Activated CD4-positive, alpha-beta T cell treated with anti-CD3 and anti-CD28 coated beads for 24 hours (primary cell): ENCODE measurements at regions not wholly inside any gene's neighbourhood (a gene's known extent, or its start where the extent isn't known, plus 50 kb on each side); places are given as distances from the start of the nearest gene placed in this dataset.

Source experiments
- DNase-seq, 2 donors: peaks; one replicate each; pipeline ENCODE4 v3.0.0-alpha.2; 2020; ENCODE audit warnings: low read depth in 2 of 2

DNA sequence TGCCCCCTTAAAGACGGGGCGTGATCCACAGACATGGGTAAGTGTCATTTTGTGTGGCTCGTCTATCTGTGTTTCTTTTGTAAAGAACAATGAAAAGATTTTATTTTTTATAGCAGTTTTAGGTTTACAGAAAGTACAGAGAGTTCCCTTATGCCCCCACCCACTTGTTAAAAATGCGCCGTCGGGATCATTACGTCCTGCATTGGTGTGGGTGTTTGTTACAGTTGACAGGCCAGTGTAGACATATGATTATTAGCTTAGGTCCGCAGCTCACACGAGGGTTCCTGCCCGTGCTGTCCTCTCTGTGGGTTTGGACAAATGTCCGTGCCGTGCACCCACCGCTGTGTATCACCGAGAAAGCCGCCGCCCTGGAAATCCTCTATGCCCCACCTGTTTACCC lies 50.5 kb downstream of the RGS12 start:
- no peak for DNase-seq

DNA sequence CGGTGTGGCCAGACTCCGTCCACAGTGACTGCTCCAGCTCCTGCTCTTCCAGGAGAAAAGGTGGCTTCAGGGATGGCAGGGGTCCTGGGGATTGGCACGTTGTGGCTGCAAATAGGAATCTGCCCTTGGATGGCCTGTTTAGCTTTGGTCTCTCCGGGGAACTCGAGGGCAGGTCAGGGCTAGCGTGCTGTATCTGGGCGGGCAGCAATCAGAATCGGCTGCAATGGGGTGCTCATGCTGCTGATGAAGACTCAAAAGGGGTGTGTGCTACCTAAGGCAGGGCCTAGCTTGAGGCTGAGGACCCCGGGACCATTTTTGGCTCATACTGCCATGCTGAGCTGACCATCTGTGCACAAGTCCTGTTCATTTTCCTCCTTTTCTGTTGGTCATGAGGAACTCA lies 51.3 kb downstream of the RGS12 start:
- no peak for DNase-seq

DNA sequence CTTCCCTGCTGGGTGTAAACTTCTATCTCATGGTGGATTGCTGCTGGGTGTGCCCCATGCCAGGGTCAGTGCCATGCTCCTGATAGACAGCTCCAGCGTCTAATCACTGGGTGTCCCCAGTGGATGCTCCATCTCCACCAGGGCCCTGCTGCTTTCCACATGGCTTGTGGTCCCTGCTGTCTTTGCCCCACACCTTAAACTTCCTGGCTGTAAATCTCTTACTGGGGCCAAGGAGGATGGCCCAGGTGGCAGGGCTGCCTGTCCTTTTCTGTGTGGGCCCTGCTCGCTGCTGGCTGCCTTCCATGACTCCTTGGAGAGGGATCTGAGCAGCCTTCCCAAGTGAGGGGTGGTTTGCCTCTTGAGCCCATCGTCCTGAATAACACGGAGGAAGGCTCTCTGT lies 51.8 kb downstream of the RGS12 start:
- no peak for DNase-seq

DNA sequence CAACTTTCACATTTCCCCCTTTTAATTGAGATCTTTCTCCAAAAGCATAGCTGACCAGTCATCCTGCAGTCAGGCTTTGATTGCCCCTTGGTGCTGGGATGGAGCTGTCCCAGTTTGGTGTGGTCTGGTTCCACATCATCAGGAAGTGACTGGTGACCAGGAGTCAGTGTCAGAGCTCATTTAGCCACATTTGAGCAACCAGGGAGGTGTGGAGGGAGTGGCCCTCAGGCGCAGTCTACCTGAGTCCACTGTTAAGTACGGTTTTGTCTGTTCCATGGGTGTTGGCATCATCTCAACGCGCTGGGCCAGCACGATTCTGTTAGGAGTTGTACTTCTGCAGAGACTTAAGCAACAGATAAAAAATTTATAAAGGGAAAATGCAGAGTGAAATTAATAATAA lies 52.6 kb downstream of the RGS12 start:
- DNase-seq = no peak

DNA sequence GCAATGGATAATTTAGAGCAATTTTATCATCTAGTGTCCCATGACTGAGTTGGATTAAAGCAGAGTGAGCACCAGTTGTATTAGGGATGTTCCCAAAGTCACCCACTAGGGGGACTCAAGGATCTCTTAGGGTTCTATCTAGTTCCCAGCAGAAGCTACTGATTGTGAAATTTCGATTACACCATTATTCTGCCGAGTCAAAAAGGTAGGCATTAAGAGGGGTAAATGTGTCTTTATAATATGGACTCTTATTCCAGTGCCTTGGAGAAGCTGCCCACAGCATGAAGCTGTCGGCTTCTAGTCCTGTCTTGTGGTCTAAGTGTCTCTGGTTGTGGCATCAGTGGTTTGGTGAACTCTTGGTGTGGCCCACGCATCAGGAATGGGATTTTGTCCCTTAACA lies 53.3 kb downstream of the RGS12 start:
- peak in 1 of 2 donors; percentile 31 for DNase-seq

DNA sequence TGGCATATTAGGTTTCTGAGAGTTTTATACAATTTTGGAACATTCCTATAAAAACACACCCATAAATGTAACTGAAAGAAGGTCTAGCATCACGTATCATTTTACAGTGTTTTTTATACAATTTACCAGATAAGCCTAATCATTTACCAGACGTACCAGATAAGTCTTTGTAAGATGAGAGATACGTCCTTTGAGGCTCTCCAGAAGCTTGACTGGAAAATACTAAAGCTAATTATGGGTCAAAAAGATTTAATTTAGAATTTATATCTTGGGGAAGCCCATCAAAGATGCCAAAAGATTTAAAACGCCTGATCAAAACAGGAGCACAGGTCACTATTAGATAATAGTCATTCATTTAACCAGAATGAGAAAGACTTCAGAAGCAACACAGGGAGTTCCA lies 55.0 kb downstream of the RGS12 start:
- DNase-seq = no peak

DNA sequence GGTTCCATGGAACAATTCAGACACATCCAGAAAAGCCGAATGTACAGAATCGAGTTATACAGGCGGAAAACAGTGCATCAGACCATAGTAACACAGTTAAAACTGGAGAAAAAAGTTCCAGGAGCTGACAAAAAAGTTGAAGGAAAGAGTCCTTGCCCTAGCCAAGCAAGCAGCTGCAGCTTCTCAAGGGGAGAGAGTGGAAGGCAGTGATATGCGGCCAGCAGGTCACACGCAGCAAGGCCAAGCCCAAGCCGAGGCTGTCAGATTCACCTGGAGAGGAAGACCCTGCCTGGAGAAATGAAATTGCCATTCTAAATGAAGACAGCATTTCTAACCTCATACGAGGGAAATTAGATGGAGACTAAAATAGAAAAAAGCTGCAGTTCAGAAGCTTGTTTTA lies 55.8 kb downstream of the RGS12 start:
- DNase-seq = no peak

DNA sequence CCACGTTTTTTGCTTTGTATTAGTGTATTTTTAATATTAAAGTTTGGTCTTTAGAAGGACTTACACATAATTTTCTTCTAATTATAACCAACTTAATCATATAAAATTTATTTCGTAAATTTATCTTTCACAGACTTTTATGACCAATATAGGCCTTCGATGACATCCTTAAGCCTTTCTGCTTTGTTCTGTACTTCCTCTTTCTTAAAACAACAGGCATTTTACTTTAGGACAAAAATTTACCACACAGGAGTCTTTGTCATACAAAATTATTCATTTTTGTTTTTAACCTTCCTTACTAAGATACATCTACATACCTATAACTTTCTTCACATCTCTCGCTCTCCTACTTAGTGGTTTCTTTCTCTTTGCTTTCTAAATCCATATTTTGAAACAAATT lies 56.3 kb downstream of the RGS12 start:
- DNase-seq = no peak

DNA sequence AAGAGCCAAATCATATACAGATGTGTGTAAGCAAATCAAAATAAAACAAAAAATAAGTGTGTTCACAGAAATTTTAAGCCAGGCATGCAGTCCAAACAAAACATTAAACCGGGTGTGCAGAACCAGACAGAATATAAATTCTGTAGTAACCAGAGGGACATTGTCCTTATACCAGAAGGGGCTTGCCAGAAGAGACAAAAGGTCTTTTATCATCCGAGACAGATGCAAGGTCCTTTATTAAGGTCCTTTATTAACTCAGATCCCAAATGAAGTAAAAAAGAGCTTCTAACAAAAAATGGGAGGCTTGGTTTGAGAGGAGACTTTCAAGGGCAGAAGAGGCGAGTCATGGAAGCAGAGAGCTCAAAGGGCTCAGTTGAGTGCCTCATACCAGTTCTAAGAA lies 59.2 kb downstream of the RGS12 start:
- no peak for DNase-seq

DNA sequence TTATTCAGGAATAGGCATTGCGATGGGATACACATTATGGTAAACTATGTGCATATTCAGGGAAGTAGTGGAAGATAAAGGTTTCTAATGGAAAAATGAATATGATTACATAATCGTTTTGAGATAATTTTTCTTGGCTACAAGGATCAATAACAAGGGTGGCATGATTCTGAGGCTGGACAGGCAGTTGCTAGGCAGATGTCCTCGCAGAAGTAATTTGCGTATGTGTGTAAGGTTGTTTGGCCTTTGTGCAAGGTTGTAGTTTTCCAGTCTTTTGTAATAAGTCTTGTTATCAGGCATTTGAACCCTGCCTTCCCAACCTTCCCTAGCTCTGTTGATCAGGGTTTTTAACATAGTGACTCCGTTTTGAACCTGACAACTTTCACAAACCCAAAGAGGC lies 59.7 kb downstream of the RGS12 start:
- DNase-seq = no peak

DNA sequence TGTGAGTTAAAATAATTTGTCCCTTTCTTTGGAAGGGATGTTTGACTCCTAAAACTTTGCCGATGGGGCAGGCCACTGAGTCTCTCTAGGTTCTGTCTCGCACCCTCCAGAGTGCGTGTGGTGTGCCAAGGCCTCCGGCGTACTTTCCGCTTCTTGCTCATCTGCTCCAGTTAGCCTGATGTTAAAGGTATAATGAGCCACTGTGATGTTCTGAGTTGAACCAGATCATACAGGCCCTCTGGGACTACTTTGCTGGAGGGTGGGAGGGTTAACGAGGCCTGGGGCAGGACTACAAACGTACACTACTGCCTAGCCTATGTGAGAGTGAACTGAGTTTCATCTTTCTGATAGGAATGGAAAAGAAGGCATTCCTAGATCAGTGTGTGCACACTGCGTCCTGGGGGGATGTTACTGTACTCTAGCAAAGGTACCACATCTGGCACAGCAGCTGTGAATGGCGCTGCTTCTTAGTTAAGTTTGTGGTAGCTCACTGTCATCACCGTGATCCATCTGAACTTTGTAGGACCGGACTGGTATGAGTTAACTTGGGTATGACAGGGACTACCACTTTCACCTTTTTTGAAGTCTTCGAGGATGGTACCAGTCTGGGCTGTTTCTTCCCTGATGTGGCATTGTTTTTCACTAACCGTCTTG lies 60.2 kb downstream of the RGS12 start:
- no peak for DNase-seq

DNA sequence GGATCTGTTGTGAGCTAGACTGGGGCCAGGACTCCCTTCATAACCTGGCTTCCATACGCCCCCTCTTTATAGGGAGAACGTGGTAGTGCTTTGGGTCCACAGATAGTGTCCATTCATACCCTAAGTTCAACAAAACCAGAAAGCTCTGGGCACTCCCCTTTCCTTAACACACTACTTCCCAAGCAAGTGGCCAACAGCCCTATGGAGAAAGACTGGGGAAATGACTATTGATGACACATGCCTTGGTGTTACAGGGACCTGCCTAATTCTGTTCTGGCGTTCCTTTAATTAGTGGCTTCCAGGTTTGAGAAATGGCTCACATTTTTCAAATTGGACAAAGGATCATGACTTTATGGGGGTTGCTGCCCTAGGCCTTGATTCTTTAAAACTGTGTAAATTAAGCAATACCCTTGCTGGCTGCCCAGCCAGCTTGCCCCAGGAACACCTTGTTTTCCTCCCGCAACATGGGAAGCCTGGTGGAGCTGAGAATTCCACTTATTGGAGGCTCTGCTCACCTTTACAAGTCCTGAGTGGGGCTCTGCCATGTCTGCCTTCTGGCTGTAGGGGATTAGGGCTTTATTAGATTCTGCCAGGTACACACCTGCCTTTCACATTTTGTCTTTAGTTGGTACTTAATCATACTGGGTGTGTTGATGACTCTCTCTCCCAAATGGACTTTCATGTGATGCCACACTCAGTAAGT lies 61.1 kb downstream of the RGS12 start:
- DNase-seq = no peak

DNA sequence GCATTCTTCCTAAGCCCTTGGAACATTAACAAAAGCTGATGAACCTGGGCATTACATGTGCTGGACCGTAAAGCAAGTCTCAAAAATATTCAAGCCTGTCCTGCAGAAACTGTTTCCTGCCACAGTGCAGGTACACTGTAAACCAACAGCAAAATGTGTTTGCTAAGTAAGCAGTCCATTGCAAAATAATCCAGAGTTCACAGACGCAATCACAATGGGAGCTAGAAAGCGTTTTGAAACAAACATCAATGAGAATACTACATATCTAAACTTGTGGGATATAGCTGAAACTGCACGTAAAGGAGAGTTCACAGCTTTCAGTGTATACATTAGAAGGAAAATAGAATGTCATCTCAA lies 61.6 kb downstream of the RGS12 start:
- no peak for DNase-seq

DNA sequence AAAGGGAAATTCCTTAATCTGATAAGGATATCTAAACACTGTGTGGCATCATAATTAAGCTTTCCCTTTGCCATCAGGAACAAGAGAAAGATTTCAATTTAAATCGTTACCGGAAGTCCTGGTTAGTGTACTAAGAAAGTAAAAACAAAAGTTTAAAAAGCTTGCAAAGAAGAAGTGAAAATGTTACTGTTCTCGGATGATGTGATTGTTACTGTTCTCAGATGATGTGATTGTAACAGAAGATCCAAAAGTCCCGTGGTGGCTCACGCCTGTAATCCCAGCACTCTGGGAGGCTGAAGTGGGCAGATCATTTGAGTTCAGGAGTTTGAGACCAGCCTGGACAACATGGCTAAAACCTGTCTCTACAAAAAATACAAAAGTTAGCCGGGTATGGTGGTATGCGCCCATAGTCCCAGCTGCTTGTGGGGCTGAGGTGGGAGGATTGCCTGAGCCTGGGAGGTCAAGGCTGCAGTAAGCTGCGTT lies 62.5 kb downstream of the RGS12 start:
- no peak for DNase-seq

DNA sequence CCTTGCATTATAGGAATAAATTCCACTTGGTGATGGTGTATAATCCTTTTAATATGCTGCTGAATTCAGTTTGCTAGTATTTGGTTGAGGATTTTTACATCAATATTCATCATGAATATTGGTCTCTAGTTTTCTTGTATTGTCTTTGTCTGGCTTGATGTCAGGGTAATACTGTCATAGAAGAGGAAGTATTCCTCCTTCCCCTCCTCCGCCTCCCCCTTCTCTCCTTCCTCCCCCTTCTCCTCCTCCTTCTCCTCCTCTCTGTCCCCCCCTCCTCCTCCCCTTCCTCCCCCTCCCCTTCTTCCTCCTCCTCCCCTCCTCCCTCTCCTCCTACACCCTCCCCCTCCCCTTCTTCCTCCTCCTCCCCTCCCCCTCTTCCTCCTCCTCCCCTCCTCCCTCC lies 65.8 kb downstream of the RGS12 start:
- no peak for DNase-seq

DNA sequence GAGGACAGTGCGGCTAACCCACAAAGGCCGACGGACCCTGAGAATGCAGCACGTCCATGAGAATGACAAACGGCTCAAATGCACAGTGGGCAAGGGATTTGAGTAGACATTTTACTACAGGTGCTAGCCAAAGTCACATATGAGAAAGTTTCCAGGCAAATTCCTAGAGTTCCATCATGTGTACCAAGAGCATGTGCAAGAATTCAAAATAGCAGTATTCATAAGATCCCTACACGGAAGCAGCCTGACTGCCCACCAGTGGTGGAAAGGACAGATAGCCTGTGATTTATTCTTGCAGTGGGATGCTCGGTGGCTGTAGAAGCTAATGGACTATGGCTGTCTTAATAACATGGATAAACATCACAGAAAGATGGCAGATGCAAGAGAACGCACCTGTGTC lies 68.0 kb downstream of the RGS12 start:
- no peak for DNase-seq

DNA sequence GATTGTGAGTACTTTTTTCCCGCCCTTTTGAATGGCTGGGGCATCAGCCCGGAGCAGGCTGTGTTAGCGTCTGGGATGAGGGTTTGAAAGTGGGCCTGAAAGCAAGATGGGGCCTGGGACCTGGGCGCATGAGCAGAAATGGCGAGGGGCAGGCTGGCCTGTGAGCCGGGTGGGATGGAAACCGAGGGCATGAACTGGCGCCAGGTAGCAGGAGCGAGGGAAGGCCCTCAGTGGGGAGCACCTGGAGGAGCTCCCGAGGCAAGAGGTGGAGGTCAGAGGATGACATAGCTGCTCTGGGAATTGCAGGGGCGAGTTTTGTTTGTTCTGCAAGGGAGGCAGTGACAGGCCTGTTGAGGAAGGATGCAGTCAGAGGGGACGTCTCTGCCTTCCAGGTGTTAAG lies 68.6 kb downstream of the RGS12 start:
- DNase-seq = no peak

DNA sequence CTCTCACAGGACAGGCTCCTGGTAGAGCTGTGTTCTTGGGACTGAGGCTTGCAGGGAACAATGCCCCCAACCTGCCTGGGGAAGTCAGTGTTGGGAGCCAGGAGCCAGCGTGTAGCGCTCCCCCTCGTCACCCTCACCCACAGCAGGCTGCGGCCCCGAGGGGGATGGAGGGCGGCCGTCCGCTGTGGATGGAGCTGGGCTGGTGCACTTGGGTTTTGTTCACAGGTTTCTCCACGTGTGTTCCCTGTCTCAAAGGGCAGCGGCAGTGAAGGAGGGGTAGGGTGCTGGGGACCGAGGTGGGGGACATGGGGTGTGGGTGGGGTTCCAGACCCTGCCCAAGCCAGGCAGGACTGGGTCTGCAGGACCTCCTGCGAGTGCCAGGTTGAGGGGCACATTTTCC lies 69.1 kb downstream of the RGS12 start:
- no peak for DNase-seq

DNA sequence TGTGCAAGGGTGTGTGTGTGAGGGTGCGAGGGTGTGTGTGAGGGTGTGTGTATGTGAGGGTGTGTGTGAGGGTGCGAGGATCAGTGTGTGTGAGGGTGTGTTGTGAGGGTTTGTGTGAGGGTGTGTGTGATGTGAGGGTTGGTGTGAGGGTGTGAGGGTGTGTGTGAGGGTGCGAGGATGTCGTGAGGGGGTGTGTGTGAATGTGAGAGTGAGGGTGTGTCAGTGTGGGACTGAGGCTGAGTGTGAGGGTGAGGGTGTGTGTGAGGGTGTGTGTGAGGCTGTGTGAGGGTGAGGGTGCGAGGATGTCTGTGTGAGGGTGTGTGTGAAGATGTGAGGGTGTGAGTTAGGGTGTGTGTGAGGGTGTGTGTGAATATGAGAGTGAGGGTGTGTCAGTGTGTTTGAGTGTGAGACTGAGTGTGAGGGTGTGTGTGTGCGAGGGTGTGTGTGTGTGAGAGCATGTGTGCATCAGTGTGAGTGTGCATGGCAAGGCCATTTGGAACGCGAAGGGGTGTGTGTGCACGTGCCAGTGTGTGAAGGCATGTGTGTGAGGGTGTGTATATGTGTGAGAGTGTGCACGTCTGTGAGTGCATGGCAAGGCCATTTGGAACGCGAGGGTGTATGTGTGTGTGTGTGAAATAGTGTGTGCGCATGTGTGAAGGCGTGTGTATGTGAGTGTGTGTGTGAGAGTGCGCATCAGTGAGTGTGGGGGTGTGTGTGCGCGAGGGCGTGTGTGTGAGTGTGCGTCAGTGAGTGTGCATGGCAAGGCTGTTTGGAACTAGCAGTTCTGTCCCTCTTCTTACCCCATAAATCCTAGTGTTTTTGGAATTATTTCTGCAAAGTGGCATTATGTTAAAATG lies 69.8 kb downstream of the RGS12 start:
- DNase-seq = no peak

DNA sequence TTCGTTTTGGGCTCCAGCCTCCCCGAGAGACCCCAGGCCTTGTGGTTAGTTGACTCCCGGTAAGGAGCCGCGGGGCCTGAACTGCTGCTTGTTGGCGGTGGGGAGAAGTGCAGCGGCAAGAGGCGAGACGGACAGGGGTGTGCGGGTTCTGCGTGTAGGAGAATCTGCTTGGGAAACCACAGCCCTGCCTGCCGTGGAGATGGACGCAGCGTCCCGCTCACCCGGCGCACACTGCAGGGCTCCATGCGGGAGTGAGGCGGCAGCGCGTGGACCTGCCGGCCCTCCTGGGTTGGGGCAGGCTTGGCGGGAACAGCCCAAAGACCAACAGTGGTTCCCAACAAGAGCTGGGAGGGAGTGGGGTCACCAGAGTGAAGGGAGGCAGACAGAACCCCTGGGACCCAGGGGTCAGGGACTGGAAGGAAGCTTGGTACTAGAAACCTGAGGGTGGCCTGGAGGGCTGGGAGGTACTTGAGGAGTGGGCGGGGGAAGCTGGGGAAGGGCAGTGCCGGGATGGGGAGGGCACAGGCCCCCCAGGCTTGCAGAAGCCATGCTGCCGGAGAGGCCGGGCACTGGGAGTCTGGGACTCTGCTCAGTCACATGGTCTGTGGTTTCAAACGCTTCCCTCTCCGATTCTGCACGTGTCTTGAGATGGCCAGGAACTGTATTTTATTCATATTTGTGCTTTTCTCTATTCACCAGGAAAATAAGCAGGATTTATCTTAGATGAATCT lies 70.8 kb downstream of the RGS12 start:
- no peak for DNase-seq

DNA sequence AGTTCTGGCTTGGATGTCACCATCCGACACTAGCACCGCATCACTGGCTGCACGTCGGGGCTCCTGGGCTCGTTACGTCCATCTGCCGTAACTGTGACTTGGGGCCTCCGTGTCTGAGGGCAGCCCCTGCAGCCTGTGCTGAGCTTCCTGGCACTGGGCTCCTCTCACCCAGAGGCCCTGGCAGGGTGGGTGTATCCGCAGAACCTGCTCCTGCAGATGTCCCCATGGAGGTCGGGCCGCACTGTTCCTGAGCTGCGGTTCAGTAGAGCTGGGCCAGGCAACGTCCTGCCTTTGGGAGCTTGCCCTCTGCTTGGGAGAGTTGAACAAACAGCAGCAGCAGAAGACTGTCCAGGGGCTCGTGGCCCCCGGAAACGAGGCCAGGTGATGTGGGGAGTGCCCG lies 71.4 kb downstream of the RGS12 start:
- DNase-seq = no peak

DNA sequence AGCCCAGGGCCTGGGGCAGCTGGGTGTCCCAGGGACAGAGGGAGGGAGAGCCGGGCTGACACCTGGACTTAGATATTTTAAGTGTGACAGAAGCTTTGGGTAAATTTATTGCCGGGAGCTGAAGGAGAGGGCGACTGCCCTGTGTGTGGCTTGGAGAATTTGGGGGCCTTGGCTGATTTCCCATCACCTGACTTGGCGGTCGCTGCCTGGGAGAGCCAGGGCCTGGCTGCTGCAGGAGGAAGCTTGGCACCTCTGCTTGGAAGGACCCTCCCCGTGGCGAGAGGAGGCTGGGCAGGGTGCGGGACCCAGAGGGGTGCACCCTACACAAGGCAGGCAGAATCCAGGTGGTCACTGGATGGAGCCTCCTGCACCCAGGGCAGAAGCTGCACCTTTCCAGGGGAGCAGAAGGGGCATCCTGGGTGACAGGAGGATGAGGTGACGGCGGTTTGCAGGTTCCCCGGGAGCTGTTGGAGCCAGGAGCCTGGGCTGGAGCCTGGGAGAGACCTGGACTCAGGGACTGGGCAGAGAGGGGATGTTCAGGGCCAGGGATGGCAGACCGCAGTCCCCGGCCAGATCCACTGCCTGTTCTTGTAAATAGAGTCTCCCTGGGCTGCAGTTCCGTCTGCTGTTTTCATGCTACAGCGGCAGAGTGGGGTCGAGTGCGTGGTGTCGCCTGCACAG lies 72.0 kb downstream of the RGS12 start:
- no peak for DNase-seq
